ENCODE measurements at regions not wholly inside any gene's neighbourhood (a gene's known extent, or its start where the extent isn't known, plus 50 kb on each side); places are given as distances from the start of the nearest gene placed in this dataset.

GRCh38 chr18:51907687-51908597, 432.1 kb upstream of the DCC start:
- Histone ChIP-seq H3K79me2 (ENCODE audit: control insufficient read depth, low read length) (no peaks in the 10 kb centered on the region), H3K4me1 (ENCODE audit: control insufficient read depth, low read length) (no peaks in the 10 kb centered on the region), H3K36me3 (ENCODE audit: control insufficient read depth, low read length) (no peaks in the 10 kb centered on the region), H4K20me1 (ENCODE audit: control insufficient read depth, insufficient read depth, low read depth, low read length) (no peaks in the 10 kb centered on the region), H3K27ac (ENCODE audit: low read depth, low read length) (no peak overlapping the region), H3K27me3 (ENCODE audit: control insufficient read depth, low read length) (no peaks in the 10 kb centered on the region), H3K4me2 (ENCODE audit: low read length) (no peak overlapping the region), H3K4me3 (ENCODE audit: low read length) (no peak overlapping the region), H3F3A (ENCODE audit: control insufficient read depth, insufficient read depth) (no peaks in the 10 kb centered on the region), H3K9me3 (ENCODE audit: control insufficient read depth, insufficient read depth, low read length) (no peaks in the 10 kb centered on the region), H3K9me2 (replicated peaks; ENCODE audit: control insufficient read depth, low read length) (no peaks in the 10 kb centered on the region)
- TF ChIP-seq EZH2phosphoT487 (IDR thresholded peaks at IDR 0.05; ENCODE audit: borderline replicate concordance, low read length) (no peak), CTCF (IDR thresholded peaks at IDR 0.05; ENCODE audit: low read depth, low read length, poor library complexity, severe bottlenecking) (no peak)

GRCh38 chr18:51908598-51908944, 431.4 kb upstream of the DCC start:
- H3K36me3 ChIP-seq (ENCODE audit: control insufficient read depth, low read length) = no peaks in the 10 kb centered on the region

GRCh38 chr18:51911584-51911983, 428.4 kb upstream of the DCC start:
- Histone ChIP-seq H3K79me2 (ENCODE audit: control insufficient read depth, low read length) (no peaks in the 10 kb centered on the region), H3K9me3 (ENCODE audit: control insufficient read depth, insufficient read depth, low read length) (no peaks in the 10 kb centered on the region), H3K4me2 (ENCODE audit: low read length) (no peak overlapping the region), H3F3A (ENCODE audit: control insufficient read depth, insufficient read depth) (no peaks in the 10 kb centered on the region), H3K36me3 (ENCODE audit: control insufficient read depth, low read length) (no peaks in the 10 kb centered on the region), H3K4me1 (ENCODE audit: control insufficient read depth, low read length) (no peaks in the 10 kb centered on the region), H3K27me3 (ENCODE audit: control insufficient read depth, low read length) (no peaks in the 10 kb centered on the region), H4K20me1 (ENCODE audit: control insufficient read depth, insufficient read depth, low read depth, low read length) (no peaks in the 10 kb centered on the region), H3K9me2 (replicated peaks; ENCODE audit: control insufficient read depth, low read length) (no peaks in the 10 kb centered on the region), H3K4me3 (ENCODE audit: low read length) (no peak overlapping the region), H3K27ac (ENCODE audit: low read depth, low read length) (no peak overlapping the region)
- TF ChIP-seq EZH2phosphoT487 (IDR thresholded peaks at IDR 0.05; ENCODE audit: borderline replicate concordance, low read length) = no peak
- no peak for TF ChIP-seq CTCF (IDR thresholded peaks at IDR 0.05; ENCODE audit: low read depth, low read length, poor library complexity, severe bottlenecking)

More at GRCh38 chr18:51908598-51908944, 431.4 kb upstream of the DCC start:
- H3K4me3 ChIP-seq (ENCODE audit: low read length) = no peak overlapping the region
- no peaks in the 10 kb centered on the region for H3F3A ChIP-seq (ENCODE audit: control insufficient read depth, insufficient read depth)
- no peaks in the 10 kb centered on the region for H4K20me1 ChIP-seq (ENCODE audit: control insufficient read depth, insufficient read depth, low read depth, low read length)
- no peaks in the 10 kb centered on the region for H3K9me2 ChIP-seq (replicated peaks; ENCODE audit: control insufficient read depth, low read length)
- H3K4me2 ChIP-seq (ENCODE audit: low read length) = no peak overlapping the region
- no peaks in the 10 kb centered on the region for H3K79me2 ChIP-seq (ENCODE audit: control insufficient read depth, low read length)
- no peaks in the 10 kb centered on the region for H3K4me1 ChIP-seq (ENCODE audit: control insufficient read depth, low read length)
- no peaks in the 10 kb centered on the region for H3K27me3 ChIP-seq (ENCODE audit: control insufficient read depth, low read length)
- TF ChIP-seq EZH2phosphoT487 (IDR thresholded peaks at IDR 0.05; ENCODE audit: borderline replicate concordance, low read length) = no peak
- no peak for TF ChIP-seq CTCF (IDR thresholded peaks at IDR 0.05; ENCODE audit: low read depth, low read length, poor library complexity, severe bottlenecking)
- no peak overlapping the region for H3K27ac ChIP-seq (ENCODE audit: low read depth, low read length)
- no peaks in the 10 kb centered on the region for H3K9me3 ChIP-seq (ENCODE audit: control insufficient read depth, insufficient read depth, low read length)

Measured in DOHH2 (cell line).